H1 (cell line): ENCODE measurements at regions not wholly inside any gene's neighbourhood (a gene's known extent, or its start where the extent isn't known, plus 50 kb on each side); places are given as distances from the start of the nearest gene placed in this dataset.

Source experiments
- CTCF ChIA-PET: fragments of 300-600 bp; sonication (Branson Sonifier 250); formaldehyde crosslinking; loops from one replicate; lab custom pipeline; 2021; ENCODE audit not compliant: partially characterized antibody; lab: Charles Lee
- POLR2A ChIA-PET: fragments of 300-600 bp; sonication (Branson Sonifier 250); formaldehyde crosslinking; loops from one replicate; lab custom pipeline; 2021; ENCODE audit warnings: inconsistent platforms; ENCODE audit not compliant: partially characterized antibody; lab: Charles Lee
- DNase-seq, 2 experiments: peaks; one replicate each; pipeline versions ENCODE4 v3.0.0 to v3.0.0-alpha.2; 2010 to 2022; ENCODE audit warnings: low spot score in 2 of 2, low read depth in 1 of 2, mixed read lengths in 1 of 2
- FAIRE-seq: peaks from 2 replicates; lab custom pipeline; 2011; peaks lifted over from hg19 to GRCh38; lab: Jason Lieb, UNC
- H2AFZ ChIP-seq: 2 replicates; pipeline ENCODE4 v1.8.1; 2012; ENCODE audit warnings: low read length, inconsistent platforms
- H2AK5ac ChIP-seq: 2 replicates; pipeline ENCODE4 v1.6.1; 2013; ENCODE audit warnings: low read depth, low read length
- H2BK120ac ChIP-seq: replicated peaks from 2 replicates; pipeline ENCODE3; 2013; ENCODE audit warnings: low read depth, low read length, inconsistent platforms
- H2BK12ac ChIP-seq: 2 replicates; pipeline ENCODE4 v1.6.1; 2013; ENCODE audit warnings: low read depth, low read length
- H2BK15ac ChIP-seq: 2 replicates; pipeline ENCODE4 v1.6.1; 2013; ENCODE audit warnings: low read length
- H2BK20ac ChIP-seq: 2 replicates; pipeline ENCODE4 v1.6.1; 2013; ENCODE audit warnings: low read length
- H2BK5ac ChIP-seq: 2 replicates; pipeline ENCODE4 v1.6.1; 2013; ENCODE audit warnings: low read depth, low read length
- H3K14ac ChIP-seq: 2 replicates; pipeline ENCODE4 v1.6.1; 2013; ENCODE audit warnings: inconsistent platforms; ENCODE audit not compliant: insufficient read length
- H3K18ac ChIP-seq: 2 replicates; pipeline ENCODE4 v1.6.1; 2013; ENCODE audit warnings: low read length; ENCODE audit errors: extremely low read depth
- H3K23ac ChIP-seq: 2 replicates; pipeline ENCODE4 v1.6.1; 2013; ENCODE audit warnings: inconsistent platforms; ENCODE audit not compliant: insufficient read length
- H3K23me2 ChIP-seq: 2 replicates; pipeline ENCODE4 v1.6.1; 2013; ENCODE audit warnings: low read depth, low read length
- H3K27ac ChIP-seq: 2 replicates; pipeline ENCODE4 v1.6.1; 2011; ENCODE audit warnings: low read depth, low read length, inconsistent platforms
- H3K27me3 ChIP-seq, 4 experiments: replicated peaks in 1 of 4; 1 replicate in 1 of 4; 2 replicates in 3 of 4; pipeline versions ENCODE4 v1.6.1 to v1.8.1; 2011 to 2013; ENCODE audit warnings: low read length in 3 of 4, mild to moderate bottlenecking in 3 of 4, inconsistent platforms in 2 of 4, mixed read lengths in 2 of 4, moderate library complexity in 1 of 4; ENCODE audit not compliant: control insufficient read depth in 3 of 4, insufficient read depth in 3 of 4; ENCODE audit errors: extremely low read depth in 1 of 4
- H3K36me3 ChIP-seq, 4 experiments: 2 replicates each; pipeline versions ENCODE4 v1.6.1 to v1.8.1; 2011 to 2013; ENCODE audit warnings: mild to moderate bottlenecking in 4 of 4, low read length in 3 of 4, moderate library complexity in 2 of 4, control low read depth in 1 of 4, inconsistent platforms in 1 of 4; ENCODE audit not compliant: insufficient read depth in 4 of 4, control insufficient read depth in 2 of 4
- H3K4ac ChIP-seq: replicated peaks from 2 replicates; pipeline ENCODE3; 2013; ENCODE audit warnings: low read length, low read depth, mixed read lengths, inconsistent platforms; ENCODE audit not compliant: insufficient read length
- H3K4me1 ChIP-seq, 4 experiments: replicated peaks in 1 of 4; 1 replicate in 1 of 4; 2 replicates in 3 of 4; pipeline versions ENCODE4 v1.6.1 to v1.8.1; 2011 to 2013; ENCODE audit warnings: low read length in 3 of 4, inconsistent platforms in 2 of 4, mixed read lengths in 1 of 4; ENCODE audit not compliant: insufficient read depth in 4 of 4, control insufficient read depth in 3 of 4
- H3K4me2 ChIP-seq, 2 experiments: 2 replicates each; pipeline versions ENCODE4 v1.6.1 to v1.8.1; 2011 to 2013; ENCODE audit warnings: low read depth in 2 of 2, low read length in 2 of 2, control low read depth in 1 of 2, inconsistent platforms in 1 of 2, mild to moderate bottlenecking in 1 of 2; ENCODE audit not compliant: insufficient read depth in 1 of 2
- H3K4me3 ChIP-seq, 4 experiments: fragments of 200-600, 300-600 bp in 1 of 4; sonication (generic), shearing (Covaris generic), sonication (Bioruptor Twin) in 1 of 4; 2 replicates each; pipeline versions ENCODE4 v1.5.1 to v1.8.1; 2011 to 2016; ENCODE audit warnings: low read length in 4 of 4, low read depth in 3 of 4, control low read depth in 2 of 4, inconsistent platforms in 2 of 4, mild to moderate bottlenecking in 2 of 4, mixed read lengths in 1 of 4, moderate library complexity in 1 of 4; ENCODE audit not compliant: insufficient read depth in 2 of 4; ENCODE audit errors: extremely low read depth in 1 of 4
- H3K56ac ChIP-seq: replicated peaks from 2 replicates; pipeline ENCODE3; 2013; ENCODE audit warnings: low read depth, mild to moderate bottlenecking, mixed read lengths, low read length, inconsistent platforms; ENCODE audit not compliant: insufficient read length
- H3K79me1 ChIP-seq: 2 replicates; pipeline ENCODE4 v1.6.1; 2013; ENCODE audit warnings: low read depth, low read length, control low read depth
- H3K79me2 ChIP-seq, 2 experiments: 2 replicates each; pipeline versions ENCODE4 v1.6.1 to v1.8.1; 2012 to 2013; ENCODE audit warnings: low read length in 2 of 2, mild to moderate bottlenecking in 2 of 2, inconsistent platforms in 1 of 2; ENCODE audit not compliant: insufficient read depth in 2 of 2, control insufficient read depth in 1 of 2
- H3K9ac ChIP-seq, 4 experiments: replicated peaks in 1 of 4; 1 replicate in 1 of 4; 2 replicates in 3 of 4; pipeline versions ENCODE4 v1.6.1 to v1.8.1; 2011 to 2013; ENCODE audit warnings: low read depth in 3 of 4, low read length in 3 of 4, control low read depth in 2 of 4, mild to moderate bottlenecking in 2 of 4, moderate library complexity in 2 of 4, inconsistent platforms in 1 of 4; ENCODE audit errors: extremely low read depth in 1 of 4
- H3K9me3 ChIP-seq, 2 experiments: 2 replicates each; pipeline versions ENCODE4 v1.6.1 to v1.8.1; 2012 to 2013; ENCODE audit warnings: mild to moderate bottlenecking in 2 of 2, moderate library complexity in 2 of 2, control low read depth in 1 of 2, inconsistent platforms in 1 of 2, low read depth in 1 of 2, low read length in 1 of 2, mixed read lengths in 1 of 2; ENCODE audit not compliant: insufficient read depth in 2 of 2
- H4K20me1 ChIP-seq, 2 experiments: replicated peaks in 1 of 2; 2 replicates each; pipeline versions ENCODE3 to v1.8.1; 2011 to 2013; ENCODE audit warnings: inconsistent platforms in 2 of 2, low read length in 2 of 2, mild to moderate bottlenecking in 1 of 2; ENCODE audit not compliant: insufficient read depth in 2 of 2, control insufficient read depth in 1 of 2
- H4K5ac ChIP-seq: 2 replicates; pipeline ENCODE4 v1.6.1; 2013; ENCODE audit warnings: low read length, low read depth, mixed read lengths, inconsistent platforms; ENCODE audit not compliant: insufficient read length
- H4K8ac ChIP-seq: 2 replicates; pipeline ENCODE4 v1.8.0; 2013; ENCODE audit warnings: mild to moderate bottlenecking, moderate library complexity, low read length, inconsistent platforms; ENCODE audit not compliant: insufficient read depth; ENCODE audit errors: extremely low read depth
- H4K91ac ChIP-seq: replicated peaks from 2 replicates; pipeline ENCODE3; 2013; ENCODE audit warnings: low read length, mixed read lengths, inconsistent platforms; ENCODE audit not compliant: insufficient read length
- BRCA1 ChIP-seq: IDR thresholded peaks from 2 replicates; pipeline ENCODE4 v1.6.1; 2012; ENCODE audit warnings: low read depth, low read length, improper control_type of control experiment
- CTBP2 ChIP-seq: IDR thresholded peaks from 2 replicates; pipeline ENCODE4 v1.7.0; 2011; ENCODE audit warnings: borderline replicate concordance, mild to moderate bottlenecking, moderate library complexity, mixed read lengths, low read length; ENCODE audit not compliant: insufficient read depth, insufficient read length
- CTCF ChIP-seq, 3 experiments: IDR thresholded peaks; 1 replicate in 2 of 3; 2 replicates in 1 of 3; pipeline versions ENCODE4 v1.5.1 to v1.6.1; 2011; ENCODE audit warnings: low read length in 3 of 3, mild to moderate bottlenecking in 3 of 3, inconsistent platforms in 2 of 3, low read depth in 1 of 3, moderate library complexity in 1 of 3; ENCODE audit not compliant: insufficient read depth in 1 of 3; ENCODE audit errors: control extremely low read depth in 1 of 3
- EP300 ChIP-seq, 2 experiments: IDR thresholded peaks; 1 replicate in 1 of 2; 2 replicates in 1 of 2; pipeline ENCODE4 v1.6.1; 2011 to 2012; ENCODE audit warnings: low read depth in 2 of 2, low read length in 2 of 2, mild to moderate bottlenecking in 2 of 2, borderline replicate concordance in 1 of 2, inconsistent platforms in 1 of 2, moderate library complexity in 1 of 2
- JUND ChIP-seq: IDR thresholded peaks from 2 replicates; pipeline ENCODE4 v1.6.1; 2011; ENCODE audit warnings: mild to moderate bottlenecking, improper control_type of control experiment, low read length
- KDM4A ChIP-seq: IDR thresholded peaks from one replicate; pipeline ENCODE4 v1.7.1; 2012; ENCODE audit warnings: low read depth, mild to moderate bottlenecking, moderate library complexity, low read length, inconsistent platforms; ENCODE audit not compliant: severe bottlenecking
- POLR2AphosphoS5 ChIP-seq: IDR thresholded peaks from 2 replicates; pipeline ENCODE4 v1.6.1; 2011; ENCODE audit warnings: low read depth, low read length
- RNF2 ChIP-seq: fragments of 200-900, 300-1000 bp; sonication (generic); IDR thresholded peaks from 2 replicates; pipeline ENCODE4 v1.7.1; 2016; ENCODE audit warnings: borderline replicate concordance, low read depth, mild to moderate bottlenecking, antibody characterized with exemption, low read length; ENCODE audit not compliant: poor library complexity, severe bottlenecking; ENCODE audit errors: missing control alignments
- TAF1 ChIP-seq: IDR thresholded peaks from 2 replicates; pipeline ENCODE4 v1.6.1; 2011; ENCODE audit warnings: mild to moderate bottlenecking, low read depth, low read length
- TCF12 ChIP-seq: IDR thresholded peaks from 2 replicates; pipeline ENCODE4 v1.6.1; 2011; ENCODE audit warnings: low read depth, mild to moderate bottlenecking, low read length
- TEAD4 ChIP-seq: IDR thresholded peaks from 2 replicates; pipeline ENCODE4 v1.6.1; 2012; ENCODE audit warnings: low read depth, low read length, inconsistent platforms, mixed read lengths
- WGBS, 2 experiments: shearing (Covaris generic) in 1 of 2; methylation state at CpG; one replicate each; pipeline versions ENCODE4 v1.1.6 to v1.1.7; 2013 to 2015; ENCODE audit warnings: low lambda C conversion rate in 2 of 2, mixed read lengths in 2 of 2, inconsistent platforms in 1 of 2, low coverage in 1 of 2, missing lambda C conversion rate in 1 of 2; ENCODE audit not compliant: insufficient replicate concordance in 2 of 2, insufficient coverage in 1 of 2, insufficient read length in 1 of 2; ENCODE audit errors: extremely low coverage in 1 of 2, missing lambda C conversion rate in 1 of 2; 5-methylcytosine and 5-hydroxymethylcytosine counted together

- no peak overlapping the region for H2BK120ac ChIP-seq
- ChIA-PET POLR2A (interaction anchor here (0.9 kb wide), 1 partner anchor 45 kb away, joined by 3 read pairs; no protein-coding TSS in a partner anchor), CTCF (interaction anchor here (0.7 to 5.3 kb wide), 4 partner anchors 12 to 212 kb away, joined by 3 to 51 read pairs (median 6); no protein-coding TSS in a partner anchor)
- peaks cover 0 to 2% (median 0%) of the 10 kb centered on the region in 4 experiments; a peak in 1 of 7 replicates for H3K4me1 ChIP-seq
- no peak overlapping the region for H3K14ac ChIP-seq
- H3K4me3 ChIP-seq, result no peak overlapping the region
- H2BK20ac ChIP-seq, result no peak overlapping the region
- H3K4me2 ChIP-seq, result no peak overlapping the region
- H3K27me3 ChIP-seq, result peaks cover 0 to 4% (median 0%) of the 10 kb centered on the region in 4 experiments; a peak in 4 of 7 replicates
- H2BK5ac ChIP-seq, result no peak overlapping the region
- no peak overlapping the region for H3K18ac ChIP-seq
- no peaks in the 10 kb centered on the region for H3K36me3 ChIP-seq
- no peaks in the 10 kb centered on the region for H3K79me1 ChIP-seq
- 81% methylated on average over 7 of the region's 7 CpGs; no CpG with 5 or more reads in 1 of the 2 experiments for WGBS, 2 experiments
- no peak overlapping the region for H3K9ac ChIP-seq
- H3K79me2 ChIP-seq, result no peaks in the 10 kb centered on the region
- no peak overlapping the region for H2AK5ac ChIP-seq
- no peak overlapping the region for H2AFZ ChIP-seq
- H4K8ac ChIP-seq, result no peak overlapping the region
- H4K5ac ChIP-seq, result no peak overlapping the region
- FAIRE-seq (no peak), DNase-seq (no peak)
- no peaks in the 10 kb centered on the region for H4K20me1 ChIP-seq
- no peak overlapping the region for H2BK12ac ChIP-seq
- H3K9me3 ChIP-seq, result no peaks in the 10 kb centered on the region
- no peak overlapping the region for H4K91ac ChIP-seq
- no peak overlapping the region for H3K56ac ChIP-seq
- H3K23me2 ChIP-seq, result no peaks in the 10 kb centered on the region
- no peak overlapping the region for H2BK15ac ChIP-seq
- H3K4ac ChIP-seq, result no peak overlapping the region
- no peak overlapping the region for H3K27ac ChIP-seq
- H3K23ac ChIP-seq, result no peak overlapping the region
- no peak for TF ChIP-seq CTCF (IDR thresholded peaks at IDR 0.05; ENCODE audit: control extremely low read depth in 1 of 3, insufficient read depth in 1 of 3, low read depth in 1 of 3, low read length in 3 of 3)
- no peak for TF ChIP-seq TCF12
- TF ChIP-seq BRCA1, result no peak
- no peak for TF ChIP-seq CTBP2
- TF ChIP-seq RNF2, result no peak
- TF ChIP-seq TEAD4, result no peak
- TF ChIP-seq TAF1, result no peak
- no peak for TF ChIP-seq KDM4A
- no peak for TF ChIP-seq POLR2AphosphoS5
- no peak for TF ChIP-seq EP300 (IDR thresholded peaks at IDR 0.05; ENCODE audit: borderline replicate concordance in 1 of 2, low read depth in 2 of 2, low read length in 2 of 2)
- no peak for TF ChIP-seq JUND
Measured at GRCh38 chr11:64437426-64437825, 78.5 kb downstream of the RPS6KA4 start.
